K562 (cell line): ENCODE measurements at regions not wholly inside any gene's neighbourhood (a gene's known extent, or its start where the extent isn't known, plus 50 kb on each side); places are given as distances from the start of the nearest gene placed in this dataset.

ENCODE experiments used
- CBFB ChIP-seq: sonication (generic); formaldehyde crosslinking; IDR thresholded peaks from 2 replicates; pipeline ENCODE4 v1.4.0; 2020; ENCODE audit warnings: mild to moderate bottlenecking, missing genetic modification reagents
- CBX5 ChIP-seq: IDR thresholded peaks from 2 replicates; pipeline ENCODE4 v1.6.1; 2014; ENCODE audit warnings: low read depth, borderline replicate concordance
- ETS2 ChIP-seq: IDR thresholded peaks from 2 replicates; pipeline ENCODE4 v1.6.1; 2016; ENCODE audit warnings: borderline replicate concordance, missing genetic modification characterization, mild to moderate bottlenecking, moderate library complexity, missing compliant biosample characterization; ENCODE audit not compliant: poor library complexity, severe bottlenecking
- MGA ChIP-seq: fragments of 450-650 bp; IDR thresholded peaks from 2 replicates; pipeline ENCODE4 v1.6.1; 2016; ENCODE audit warnings: mild to moderate bottlenecking, moderate library complexity
- RBFOX2 ChIP-seq: fragments of 200-400 bp; formaldehyde crosslinking; IDR thresholded peaks from 2 replicates; pipeline ENCODE4 v1.6.1; 2017; ENCODE audit warnings: low read depth, mild to moderate bottlenecking, low read length, moderate library complexity
- SRF ChIP-seq, 2 experiments: fragments of 250-450, 450-650 bp in 1 of 2; sonication (Bioruptor Pico) in 1 of 2; sonication (generic) in 1 of 2; formaldehyde crosslinking; IDR thresholded peaks; 2 replicates each; pipeline versions ENCODE4 v1.5.0 to v1.5.1; 2020 to 2022; ENCODE audit warnings: mild to moderate bottlenecking in 1 of 2, missing genetic modification reagents in 1 of 2
- ZNF609 ChIP-seq: sonication (generic); formaldehyde crosslinking; IDR thresholded peaks from 2 replicates; pipeline ENCODE4 v1.8.1; 2023; ENCODE audit warnings: missing genetic modification reagents, mild to moderate bottlenecking, borderline replicate concordance
- TF ChIP-seq, protein P1 (sequence below): sonication (generic); formaldehyde crosslinking; IDR thresholded peaks from 2 replicates; pipeline ENCODE4 v1.8.0; 2022; ENCODE audit warnings: mild to moderate bottlenecking, missing genetic modification reagents

GRCh38 chr3:72177075-72178050 is 392.4 kb upstream of the PROK2 start (continued):
- TF ChIP-seq MGA, result peak; percentile 48; the same call in 1 of the 2 replicates
- TF ChIP-seq CBX5, result no peak
- no peak for TF ChIP-seq ZNF609 (CRISPR knock-in tag)
- peak; percentile 65 for TF ChIP-seq RBFOX2
- TF ChIP-seq CBFB (CRISPR knock-in tag), result 0 out of 2 replicates have a peak, but pooled peaks have one; percentile 42
- peak in 1 of 2 experiments; percentile 9; a peak in 1 of 4 replicates for TF ChIP-seq SRF (CRISPR knock-in tag; IDR thresholded peaks at IDR 0.05)
- TF ChIP-seq, protein P1, sequence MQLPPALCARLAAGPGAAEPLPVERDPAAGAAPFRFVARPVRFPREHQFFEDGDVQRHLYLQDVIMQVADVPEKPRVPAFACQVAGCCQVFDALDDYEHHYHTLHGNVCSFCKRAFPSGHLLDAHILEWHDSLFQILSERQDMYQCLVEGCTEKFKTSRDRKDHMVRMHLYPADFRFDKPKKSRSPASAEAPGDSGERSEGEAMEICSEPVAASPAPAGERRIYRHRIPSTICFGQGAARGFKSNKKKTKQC, result no peak
- TF ChIP-seq ETS2, result no peak
